IMR-90 (cell line): ENCODE measurements at regions not wholly inside any gene's neighbourhood (a gene's known extent, or its start where the extent isn't known, plus 50 kb on each side); places are given as distances from the start of the nearest gene placed in this dataset.

Experiments used
- ATAC-seq: fragments of 200-7000 bp; cut with Tn5 transposase; 2 replicates; pipeline ENCODE4 v1.9.1; 2020; ENCODE audit warnings: low read depth, mild to moderate bottlenecking, moderate library complexity
- BruUV-seq: library from RNA; stranded (reverse); fragments of 400-500 nt; replicated peaks from 2 replicates; lab custom pipeline; 2021; lab: Mats Ljungman, UMichigan
- CTCF ChIA-PET: fragments of 300-600 bp; formaldehyde crosslinking; extraction: SDS; loops from one replicate; lab custom pipeline; 2021; ENCODE audit warnings: antibody characterized with exemption; lab: Yijun Ruan, JAX
- POLR2A ChIA-PET: fragments of 300-600 bp; sonication (Branson Sonifier 250); formaldehyde crosslinking; loops from one replicate; lab custom pipeline; 2022; ENCODE audit warnings: antibody characterized with exemption; ENCODE audit not compliant: unreplicated experiment; lab: Charles Lee
- DNase-seq: peaks from one replicate; pipeline ENCODE4 v3.0.0; 2013
- H2AFZ ChIP-seq: replicated peaks from 2 replicates; pipeline ENCODE3; 2013; ENCODE audit warnings: low read length, mild to moderate bottlenecking; ENCODE audit not compliant: poor library complexity
- H2AK5ac ChIP-seq: 2 replicates; pipeline ENCODE4 v1.6.1; 2013; ENCODE audit warnings: low read depth, low read length, inconsistent platforms
- H2AK9ac ChIP-seq: replicated peaks from 2 replicates; pipeline ENCODE3; 2013; ENCODE audit warnings: mild to moderate bottlenecking, low read depth, low read length, moderate library complexity; ENCODE audit not compliant: poor library complexity
- H2BK120ac ChIP-seq: 2 replicates; pipeline ENCODE4 v1.6.1; 2013; ENCODE audit warnings: low read depth, low read length, inconsistent platforms
- H2BK15ac ChIP-seq: 3 replicates; pipeline ENCODE4 v1.6.1; 2013; ENCODE audit warnings: low read depth, low read length, inconsistent platforms
- H2BK20ac ChIP-seq: 2 replicates; pipeline ENCODE4 v1.6.1; 2013; ENCODE audit warnings: low read depth, mild to moderate bottlenecking, inconsistent platforms, low read length, moderate library complexity
- H2BK5ac ChIP-seq: 2 replicates; pipeline ENCODE4 v1.6.1; 2013; ENCODE audit warnings: mild to moderate bottlenecking, low read depth, low read length, inconsistent platforms; ENCODE audit not compliant: poor library complexity, severe bottlenecking
- H3K14ac ChIP-seq: replicated peaks from 2 replicates; pipeline ENCODE4 v1.6.1; 2013; ENCODE audit warnings: low read depth, low read length, inconsistent platforms
- H3K18ac ChIP-seq: 2 replicates; pipeline ENCODE4 v1.6.1; 2013; ENCODE audit warnings: low read depth, low read length, control low read depth
- H3K23ac ChIP-seq: 2 replicates; pipeline ENCODE4 v1.6.1; 2013; ENCODE audit warnings: low read depth, low read length, inconsistent platforms
- H3K27ac ChIP-seq: 2 replicates; pipeline ENCODE4 v1.5.1; 2013; ENCODE audit warnings: mild to moderate bottlenecking, control low read depth, low read length; ENCODE audit not compliant: insufficient read depth
- H3K27me3 ChIP-seq: 2 replicates; pipeline ENCODE4 v1.6.1; 2013; ENCODE audit warnings: low read length; ENCODE audit not compliant: control insufficient read depth, insufficient read depth
- H3K36me3 ChIP-seq: 2 replicates; pipeline ENCODE4 v1.6.1; 2013; ENCODE audit warnings: low read length, mixed read lengths; ENCODE audit not compliant: control insufficient read depth, insufficient read depth
- H3K4ac ChIP-seq: 2 replicates; pipeline ENCODE4 v1.6.1; 2013; ENCODE audit warnings: low read depth, low read length, inconsistent platforms
- H3K4me1 ChIP-seq: 2 replicates; pipeline ENCODE4 v1.6.1; 2013; ENCODE audit warnings: low read length, mixed read lengths; ENCODE audit not compliant: control insufficient read depth, insufficient read depth
- H3K4me2 ChIP-seq: 2 replicates; pipeline ENCODE4 v1.6.1; 2013; ENCODE audit warnings: low read depth, mild to moderate bottlenecking, control low read depth, low read length, moderate library complexity
- H3K4me3 ChIP-seq: 2 replicates; pipeline ENCODE4 v1.5.1; 2013; ENCODE audit warnings: low read depth, mild to moderate bottlenecking, control low read depth, low read length, moderate library complexity; ENCODE audit not compliant: insufficient read depth
- H3K56ac ChIP-seq: 2 replicates; pipeline ENCODE4 v1.6.1; 2013; ENCODE audit warnings: low read length, inconsistent platforms; ENCODE audit not compliant: insufficient read depth; ENCODE audit errors: extremely low read depth
- H3K79me1 ChIP-seq, 2 experiments: 2 replicates each; pipeline ENCODE4 v1.6.1; 2013; ENCODE audit warnings: low read length in 2 of 2, inconsistent platforms in 1 of 2, low read depth in 1 of 2
- H3K9ac ChIP-seq: 2 replicates; pipeline ENCODE4 v1.6.1; 2013; ENCODE audit warnings: low read depth, low read length, control low read depth
- H3K9me1 ChIP-seq: 2 replicates; pipeline ENCODE4 v1.6.1; 2013; ENCODE audit warnings: low read length, inconsistent platforms; ENCODE audit not compliant: insufficient read depth
- H3K9me3 ChIP-seq: 2 replicates; pipeline ENCODE4 v1.6.1; 2013; ENCODE audit warnings: low read length; ENCODE audit not compliant: control insufficient read depth, insufficient read depth
- H4K20me1 ChIP-seq: 2 replicates; pipeline ENCODE4 v1.6.1; 2013; ENCODE audit warnings: low read length, inconsistent platforms; ENCODE audit not compliant: insufficient read depth
- H4K5ac ChIP-seq: 2 replicates; pipeline ENCODE4 v1.6.1; 2013; ENCODE audit warnings: mild to moderate bottlenecking, low read depth, low read length, control low read depth
- H4K8ac ChIP-seq, 2 experiments: 2 replicates each; pipeline ENCODE4 v1.6.1; 2013; ENCODE audit warnings: low read depth in 2 of 2, low read length in 2 of 2, control low read depth in 1 of 2, inconsistent platforms in 1 of 2
- H4K91ac ChIP-seq: 2 replicates; pipeline ENCODE4 v1.6.1; 2013; ENCODE audit warnings: low read depth, low read length, inconsistent platforms; ENCODE audit not compliant: insufficient read depth
- BHLHE40 ChIP-seq: fragments of 150-350 bp; IDR thresholded peaks from 2 replicates; pipeline ENCODE4 v1.6.1; 2016; ENCODE audit warnings: mild to moderate bottlenecking, low read depth, low read length
- CHD1 ChIP-seq: IDR thresholded peaks from 2 replicates; pipeline ENCODE4 v1.6.1; 2012; ENCODE audit warnings: low read depth, low read length, improper control_type of control experiment
- POLR2A ChIP-seq: IDR thresholded peaks from 2 replicates; pipeline ENCODE4 v1.6.1; 2012; ENCODE audit warnings: mild to moderate bottlenecking, low read depth, low read length
- RCOR1 ChIP-seq: IDR thresholded peaks from 2 replicates; pipeline ENCODE4 v1.6.1; 2012; ENCODE audit warnings: mild to moderate bottlenecking, low read length, improper control_type of control experiment; ENCODE audit not compliant: insufficient replicate concordance
- RFX5 ChIP-seq: IDR thresholded peaks from 2 replicates; pipeline ENCODE4 v1.8.0; 2012; ENCODE audit warnings: low read depth, mild to moderate bottlenecking, low read length, moderate library complexity
- WGBS, 2 experiments: methylation state at CpG; one replicate each; pipeline versions ENCODE4 v1.1.5 to v1.1.7; 2013; ENCODE audit warnings: missing lambda C conversion rate in 2 of 2; ENCODE audit not compliant: insufficient read length in 1 of 2; ENCODE audit errors: extremely low coverage in 2 of 2; 5-methylcytosine and 5-hydroxymethylcytosine counted together
- dilution Hi-C: fragments of 300-500 bp; cut with HindIII; formaldehyde crosslinking; loops from one replicate; pipeline ENCODE4 v1.14.3; 2018; ENCODE audit warnings: low sequenced_read_pairs; ENCODE audit not compliant: unreplicated experiment
- in situ Hi-C: fragments of 300-500 bp; cut with MboI; formaldehyde crosslinking; loops from 3 replicates; pipeline ENCODE4 v1.14.3; 2019; ENCODE audit warnings: low sequenced_read_pairs, inconsistent platforms, mixed read lengths
- intact Hi-C: fragments of 100-400 bp; cut with micrococcal nuclease; formaldehyde crosslinking; loops from 2 replicates; pipeline ENCODE4 v1.10.0; 2022
- TF ChIP-seq, protein P1 (sequence below): fragments of 150-350 bp; IDR thresholded peaks from 2 replicates; pipeline ENCODE4 v1.6.1; 2016; ENCODE audit warnings: low read depth, mild to moderate bottlenecking, low read length, moderate library complexity, borderline replicate concordance

GRCh38 chr2:17317439-17317976, 200.7 kb downstream of the RAD51AP2 start:
- no peak for DNase-seq
- no peak overlapping the region for H3K23ac ChIP-seq
- POLR2A ChIA-PET: no interaction called here

More at GRCh38 chr2:17317439-17317976, 200.7 kb downstream of the RAD51AP2 start:
- H3K56ac ChIP-seq: no peak overlapping the region
- dilution Hi-C loops: no loop called here
- no peak overlapping the region for H3K4me2 ChIP-seq
- BruUV-seq: no TSS peak
- H3K4me3 ChIP-seq: no peak overlapping the region
- no peak overlapping the region for H4K8ac ChIP-seq
- no peaks in the 10 kb centered on the region for H3K36me3 ChIP-seq
- ATAC-seq: no peak
- H4K20me1 ChIP-seq: no peaks in the 10 kb centered on the region
- no peak overlapping the region for H2AK5ac ChIP-seq
- intact Hi-C loops: no loop called here
- no peak overlapping the region for H2AK9ac ChIP-seq
- H2AFZ ChIP-seq: no peak overlapping the region
- no peak overlapping the region for H3K18ac ChIP-seq
- no peak overlapping the region for H3K27ac ChIP-seq
- H4K91ac ChIP-seq: no peak overlapping the region
- H3K79me1 ChIP-seq: no peaks in the 10 kb centered on the region
- CTCF ChIA-PET: no interaction called here
- 0% methylated on average over 1 of the region's 5 CpGs; no CpG with 5 or more reads in 1 of the 2 experiments for WGBS, 2 experiments
- no peak overlapping the region for H2BK5ac ChIP-seq
- no peak for TF ChIP-seq RCOR1
- no peak for TF ChIP-seq RFX5
- TF ChIP-seq, protein P1, sequence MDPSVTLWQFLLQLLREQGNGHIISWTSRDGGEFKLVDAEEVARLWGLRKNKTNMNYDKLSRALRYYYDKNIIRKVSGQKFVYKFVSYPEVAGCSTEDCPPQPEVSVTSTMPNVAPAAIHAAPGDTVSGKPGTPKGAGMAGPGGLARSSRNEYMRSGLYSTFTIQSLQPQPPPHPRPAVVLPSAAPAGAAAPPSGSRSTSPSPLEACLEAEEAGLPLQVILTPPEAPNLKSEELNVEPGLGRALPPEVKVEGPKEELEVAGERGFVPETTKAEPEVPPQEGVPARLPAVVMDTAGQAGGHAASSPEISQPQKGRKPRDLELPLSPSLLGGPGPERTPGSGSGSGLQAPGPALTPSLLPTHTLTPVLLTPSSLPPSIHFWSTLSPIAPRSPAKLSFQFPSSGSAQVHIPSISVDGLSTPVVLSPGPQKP: no peak
- no peak for TF ChIP-seq POLR2A
- TF ChIP-seq BHLHE40: no peak
- TF ChIP-seq CHD1: no peak
- H2BK15ac ChIP-seq: no peak overlapping the region
- no peaks in the 10 kb centered on the region for H3K9me3 ChIP-seq
- no peaks in the 10 kb centered on the region for H3K4me1 ChIP-seq
- no peak overlapping the region for H3K9ac ChIP-seq
- in situ Hi-C loops: no loop called here
- H3K14ac ChIP-seq: no peak overlapping the region
- H2BK120ac ChIP-seq: no peak overlapping the region
- H3K9me1 ChIP-seq: no peaks in the 10 kb centered on the region
- no peak overlapping the region for H2BK20ac ChIP-seq
- H3K27me3 ChIP-seq: no peaks in the 10 kb centered on the region; the same call in 1 of the 2 replicates
- no peak overlapping the region for H4K5ac ChIP-seq
- no peak overlapping the region for H3K4ac ChIP-seq
